GM12878 (cell line): ENCODE measurements at regions not wholly inside any gene's neighbourhood (a gene's known extent, or its start where the extent isn't known, plus 50 kb on each side); places are given as distances from the start of the nearest gene placed in this dataset.
A peak's percentile ranks its signal among the peaks of the same experiment; 100 is the strongest.

Experiments used
- ATAC-seq: fragments of 200-7000 bp; cut with Tn5 transposase; 3 replicates; pipeline ENCODE4 v1.9.1; 2020; ENCODE audit warnings: mild to moderate bottlenecking, moderate library complexity
- BruUV-seq: library from RNA; stranded (reverse); fragments of 400-500 nt; replicated peaks from 2 replicates; lab custom pipeline; 2021; lab: Mats Ljungman, UMichigan
- CTCF ChIA-PET: fragments of 300-600 bp; sonication (Branson Sonifier 250); formaldehyde crosslinking; extraction: SDS; loops from one replicate; lab custom pipeline; 2021; ENCODE audit warnings: inconsistent platforms; lab: Yijun Ruan, JAX
- POLR2A ChIA-PET: fragments of 350-600 bp; formaldehyde crosslinking; extraction: SDS; loops from one replicate; lab custom pipeline; 2021; ENCODE audit warnings: inconsistent platforms; lab: Charles Lee
- RAD21 ChIA-PET: fragments of 300-600 bp; sonication (Branson Sonifier 250); formaldehyde crosslinking; loops from one replicate; lab custom pipeline; 2023; ENCODE audit warnings: antibody characterized with exemption; ENCODE audit not compliant: unreplicated experiment; lab: Charles Lee
- SMC1A ChIA-PET: fragments of 300-600 bp; sonication (Branson Sonifier 250); formaldehyde crosslinking; loops from one replicate; lab custom pipeline; 2023; ENCODE audit not compliant: unreplicated experiment, uncharacterized antibody; lab: Charles Lee
- DNase-seq: peaks from one replicate; pipeline ENCODE4 v3.0.0-alpha.2; 2011; ENCODE audit warnings: low read depth, low spot score
- FAIRE-seq: peaks from 3 replicates; lab custom pipeline; 2011; peaks lifted over from hg19 to GRCh38; lab: Jason Lieb, UNC
- H2AFZ ChIP-seq: 2 replicates; pipeline ENCODE4 v1.6.0; 2011; ENCODE audit warnings: low read depth, low read length, control low read depth; ENCODE audit not compliant: control insufficient read depth
- H3K27ac ChIP-seq: 2 replicates; pipeline ENCODE4 v1.5.1; 2011; ENCODE audit warnings: control low read depth; ENCODE audit not compliant: control insufficient read depth, insufficient read depth
- H3K27me3 ChIP-seq, 2 experiments: replicated peaks in 1 of 2; 2 replicates each; pipeline versions ENCODE4 v1.6.0 to v1.6.1; 2011; ENCODE audit warnings: low read length in 1 of 2; ENCODE audit not compliant: control insufficient read depth in 2 of 2, insufficient read depth in 2 of 2
- H3K36me3 ChIP-seq, 2 experiments: 2 replicates each; pipeline ENCODE4 v1.5.1; 2011; ENCODE audit warnings: low read length in 1 of 2; ENCODE audit not compliant: control insufficient read depth in 2 of 2, insufficient read depth in 2 of 2
- H3K4me1 ChIP-seq: 2 replicates; pipeline ENCODE4 v1.6.1; 2011; ENCODE audit warnings: mild to moderate bottlenecking, low read length, moderate library complexity, mixed read lengths; ENCODE audit not compliant: control insufficient read depth, insufficient read depth
- H3K4me2 ChIP-seq: 2 replicates; pipeline ENCODE4 v1.6.0; 2011; ENCODE audit warnings: control low read depth; ENCODE audit not compliant: control insufficient read depth, insufficient read depth
- H3K4me3 ChIP-seq: fragments of 200-600 bp; sonication (generic); 2 replicates; pipeline ENCODE4 v1.5.1; 2016
- H3K79me2 ChIP-seq: 2 replicates; pipeline ENCODE4 v1.6.0; 2011; ENCODE audit warnings: low read length; ENCODE audit not compliant: control insufficient read depth, insufficient read depth
- H3K9ac ChIP-seq: 2 replicates; pipeline ENCODE4 v1.8.0; 2011; ENCODE audit warnings: low read length, control low read depth, mixed read lengths; ENCODE audit not compliant: control insufficient read depth, insufficient read depth
- H3K9me3 ChIP-seq: replicated peaks from 3 replicates; pipeline ENCODE4 v1.5.1; 2011; ENCODE audit warnings: mild to moderate bottlenecking, low read length; ENCODE audit not compliant: control insufficient read depth, insufficient read depth
- H4K20me1 ChIP-seq: 2 replicates; pipeline ENCODE4 v1.6.0; 2011; ENCODE audit not compliant: control insufficient read depth, insufficient read depth
- ATF7 ChIP-seq: fragments of 450-650 bp; IDR thresholded peaks from 2 replicates; pipeline ENCODE4 v1.6.1; 2016; ENCODE audit warnings: low read depth, mild to moderate bottlenecking
- ETV6 ChIP-seq, 2 experiments: fragments of 450-650 bp in 1 of 2; IDR thresholded peaks in 1 of 2; conservative IDR thresholded peaks in 1 of 2; 2 replicates each; pipeline ENCODE4 v1.6.1; 2014; ENCODE audit warnings: antibody characterized with exemption in 1 of 2, borderline replicate concordance in 1 of 2, low read depth in 1 of 2, mild to moderate bottlenecking in 1 of 2, moderate library complexity in 1 of 2
- FOXK2 ChIP-seq: fragments of 450-650 bp; IDR thresholded peaks from 2 replicates; pipeline ENCODE4 v1.6.1; 2017; ENCODE audit warnings: mild to moderate bottlenecking, moderate library complexity
- GABPA ChIP-seq: IDR thresholded peaks from 2 replicates; pipeline ENCODE4 v1.6.1; 2014; ENCODE audit warnings: antibody characterized with exemption, low read depth, mild to moderate bottlenecking, inconsistent platforms
- KAT2A ChIP-seq: conservative IDR thresholded peaks from 2 replicates; pipeline ENCODE4 v1.6.1; 2011; ENCODE audit warnings: low read depth, low read length; ENCODE audit not compliant: control insufficient read depth
- PAX8 ChIP-seq: fragments of 450-650 bp; IDR thresholded peaks from 2 replicates; pipeline ENCODE4 v1.6.1; 2017; ENCODE audit warnings: mild to moderate bottlenecking, moderate library complexity
- PML ChIP-seq: IDR thresholded peaks from 2 replicates; pipeline ENCODE4 v1.6.1; 2012; ENCODE audit warnings: low read length, inconsistent platforms
- RFX5 ChIP-seq: IDR thresholded peaks from 2 replicates; pipeline ENCODE4 v1.6.1; 2011; ENCODE audit warnings: low read depth, low read length, improper control_type of control experiment
- SPI1 ChIP-seq: IDR thresholded peaks from 2 replicates; pipeline ENCODE4 v1.6.1; 2011; ENCODE audit warnings: low read depth, mild to moderate bottlenecking, low read length, moderate library complexity, borderline replicate concordance; ENCODE audit not compliant: insufficient read depth
- SUPT20H ChIP-seq: IDR thresholded peaks from 2 replicates; pipeline ENCODE4 v1.6.1; 2011; ENCODE audit warnings: low read depth, mild to moderate bottlenecking, low read length, moderate library complexity, borderline replicate concordance; ENCODE audit not compliant: control insufficient read depth
- TAF1 ChIP-seq: IDR thresholded peaks from 2 replicates; pipeline ENCODE4 v1.6.1; 2011; ENCODE audit warnings: mild to moderate bottlenecking, low read depth, low read length, borderline replicate concordance
- WGBS: methylation state at CpG from one replicate; pipeline ENCODE4 v1.1.6; 2016; ENCODE audit warnings: low lambda C conversion rate; ENCODE audit not compliant: insufficient replicate concordance, insufficient coverage; ENCODE audit errors: missing lambda C conversion rate; 5-methylcytosine and 5-hydroxymethylcytosine counted together
- in situ Hi-C: fragments of 300-500 bp; cut with MboI; formaldehyde crosslinking; loops from 9 replicates; pipeline ENCODE4 v1.14.3; 2018; ENCODE audit warnings: mixed read lengths
- intact Hi-C: fragments of 100-400 bp; cut with micrococcal nuclease; formaldehyde crosslinking; loops from one replicate; pipeline ENCODE4 v1.14.2; 2022; ENCODE audit not compliant: unreplicated experiment
- TF ChIP-seq, protein P1 (sequence below): IDR thresholded peaks from 2 replicates; pipeline ENCODE4 v1.6.1; 2012; ENCODE audit warnings: mild to moderate bottlenecking, low read depth, low read length

DNA sequence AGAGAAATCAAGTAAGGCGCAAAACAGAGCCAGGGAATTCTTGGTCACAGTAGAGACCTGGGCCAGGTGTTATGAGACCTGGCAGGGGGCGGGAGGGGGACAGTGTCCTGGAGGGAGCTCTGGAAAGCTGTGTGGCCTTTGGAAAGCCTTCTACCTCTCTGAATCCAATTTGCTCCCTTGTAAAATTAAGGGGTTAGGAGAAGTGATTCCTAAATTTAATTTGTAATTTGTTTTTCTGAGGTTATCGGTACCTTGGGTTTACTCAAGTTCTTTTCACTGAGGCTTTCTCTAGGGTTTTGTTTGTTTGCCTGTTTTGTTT, 920.8 kb downstream of the TYW1 start:
- intact Hi-C loops, result no loop called here
- WGBS, result 63% methylated on average over 3 of the region's 3 CpGs
- Histone ChIP-seq H3K27me3 (no peaks in the 10 kb centered on the region), H3K4me3 (no peak overlapping the region), H3K27ac (no peak overlapping the region), H4K20me1 (no peaks in the 10 kb centered on the region), H3K4me1 (no peaks in the 10 kb centered on the region), H3K9me3 (peaks cover 5% of the 10 kb centered on the region; the same call in 1 of the 3 replicates)
- CTCF ChIA-PET, result no interaction called here
- RAD21 ChIA-PET, result no interaction called here
- TF ChIP-seq RFX5, result no peak
- TF ChIP-seq, all 136 proteins: peak for 0
- ATAC-seq, result no peak
- Histone ChIP-seq H2AFZ (no peak overlapping the region), H3K9ac (no peak overlapping the region), H3K4me2 (no peak overlapping the region), H3K79me2 (no peaks in the 10 kb centered on the region), H3K36me3 (no peaks in the 10 kb centered on the region)
- BruUV-seq, result no TSS peak
- no peak for FAIRE-seq
- SMC1A ChIA-PET, result no interaction called here
- in situ Hi-C loops, result no loop called here
- POLR2A ChIA-PET, result no interaction called here
- DNase-seq, result no peak

GRCh38 chr7:67918158-67918557, 921.5 kb downstream of the TYW1 start:
- CTCF ChIA-PET, result no interaction called here
- H4K20me1 ChIP-seq, result no peaks in the 10 kb centered on the region
- H3K4me3 ChIP-seq, result no peak overlapping the region
- no peak overlapping the region for H3K9ac ChIP-seq
- H3K4me1 ChIP-seq, result no peaks in the 10 kb centered on the region
- SMC1A ChIA-PET, result no interaction called here
- TF ChIP-seq ATF7 (peak; percentile 21; the same call in 1 of the 2 replicates), SUPT20H (no peak), ETV6 (conservative IDR thresholded peaks at IDR 0.05 in 1 of 2, IDR thresholded peaks at IDR 0.05 in 1 of 2; ENCODE audit: borderline replicate concordance in 1 of 2, low read depth in 1 of 2) (peak in 1 of 2 experiments; percentile 95; a peak in 2 of 4 replicates), TAF1 (no peak), FOXK2 (no peak), KAT2A (no peak), PAX8 (no peak), SPI1 (peak; percentile 77; the same call in 1 of the 2 replicates), PML (no peak), GABPA (0 out of 2 replicates have a peak, but pooled peaks have one; percentile 24)
- TF ChIP-seq, protein P1, sequence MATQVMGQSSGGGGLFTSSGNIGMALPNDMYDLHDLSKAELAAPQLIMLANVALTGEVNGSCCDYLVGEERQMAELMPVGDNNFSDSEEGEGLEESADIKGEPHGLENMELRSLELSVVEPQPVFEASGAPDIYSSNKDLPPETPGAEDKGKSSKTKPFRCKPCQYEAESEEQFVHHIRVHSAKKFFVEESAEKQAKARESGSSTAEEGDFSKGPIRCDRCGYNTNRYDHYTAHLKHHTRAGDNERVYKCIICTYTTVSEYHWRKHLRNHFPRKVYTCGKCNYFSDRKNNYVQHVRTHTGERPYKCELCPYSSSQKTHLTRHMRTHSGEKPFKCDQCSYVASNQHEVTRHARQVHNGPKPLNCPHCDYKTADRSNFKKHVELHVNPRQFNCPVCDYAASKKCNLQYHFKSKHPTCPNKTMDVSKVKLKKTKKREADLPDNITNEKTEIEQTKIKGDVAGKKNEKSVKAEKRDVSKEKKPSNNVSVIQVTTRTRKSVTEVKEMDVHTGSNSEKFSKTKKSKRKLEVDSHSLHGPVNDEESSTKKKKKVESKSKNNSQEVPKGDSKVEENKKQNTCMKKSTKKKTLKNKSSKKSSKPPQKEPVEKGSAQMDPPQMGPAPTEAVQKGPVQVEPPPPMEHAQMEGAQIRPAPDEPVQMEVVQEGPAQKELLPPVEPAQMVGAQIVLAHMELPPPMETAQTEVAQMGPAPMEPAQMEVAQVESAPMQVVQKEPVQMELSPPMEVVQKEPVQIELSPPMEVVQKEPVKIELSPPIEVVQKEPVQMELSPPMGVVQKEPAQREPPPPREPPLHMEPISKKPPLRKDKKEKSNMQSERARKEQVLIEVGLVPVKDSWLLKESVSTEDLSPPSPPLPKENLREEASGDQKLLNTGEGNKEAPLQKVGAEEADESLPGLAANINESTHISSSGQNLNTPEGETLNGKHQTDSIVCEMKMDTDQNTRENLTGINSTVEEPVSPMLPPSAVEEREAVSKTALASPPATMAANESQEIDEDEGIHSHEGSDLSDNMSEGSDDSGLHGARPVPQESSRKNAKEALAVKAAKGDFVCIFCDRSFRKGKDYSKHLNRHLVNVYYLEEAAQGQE, result no peak
- no peaks in the 10 kb centered on the region for H3K27me3 ChIP-seq
- H3K79me2 ChIP-seq, result no peaks in the 10 kb centered on the region
- H3K36me3 ChIP-seq, result no peaks in the 10 kb centered on the region
- DNase-seq, result no peak
- POLR2A ChIA-PET, result no interaction called here
- in situ Hi-C loops, result no loop called here
- intact Hi-C loops, result no loop called here
- no peak for ATAC-seq
- FAIRE-seq, result no peak
- 15% methylated on average over 4 of the region's 4 CpGs for WGBS
- RAD21 ChIA-PET, result no interaction called here
- H3K9me3 ChIP-seq, result peaks cover 5% of the 10 kb centered on the region; the same call in 1 of the 3 replicates
- no peak overlapping the region for H3K4me2 ChIP-seq
- no peak overlapping the region for H3K27ac ChIP-seq
- BruUV-seq, result no TSS peak
- no peak overlapping the region for H2AFZ ChIP-seq
